Colon (tissue), 2 donors: ENCODE measurements at regions not wholly inside any gene's neighbourhood (a gene's known extent, or its start where the extent isn't known, plus 50 kb on each side); places are given as distances from the start of the nearest gene placed in this dataset.
"Not testable (repeated sequence)": the region's sequence is repeated elsewhere in the genome, so short reads cannot be mapped to it uniquely, and the experiment has no call there.

ENCODE experiments used
- FAIRE-seq: peaks from 2 replicates; lab custom pipeline; 2012; peaks lifted over from hg19 to GRCh38; lab: Jason Lieb, UNC
- donor health status: control.
- donor health status: control.

- no peak for FAIRE-seq
Observed at GRCh38 chr6:8905757-8906156, 470.4 kb upstream of the SLC35B3 start.

GRCh38 chr6:8904754-8905153 is 469.4 kb upstream of the SLC35B3 start:
- no peak for FAIRE-seq

GRCh38 chr6:8900056-8900455 is 464.7 kb upstream of the SLC35B3 start:
- no peak for FAIRE-seq

GRCh38 chr6:8889514-8889913 is 454.2 kb upstream of the SLC35B3 start:
- no peak for FAIRE-seq

- FAIRE-seq, result no peak
Observed at GRCh38 chr6:8888468-8888867, 453.1 kb upstream of the SLC35B3 start.

GRCh38 chr6:8881663-8882062 is 446.3 kb upstream of the SLC35B3 start:
- no peak for FAIRE-seq

- no peak for FAIRE-seq
Observed at GRCh38 chr6:8879334-8879733, 444.0 kb upstream of the SLC35B3 start.

GRCh38 chr6:8875986-8876385 is 440.6 kb upstream of the SLC35B3 start:
- no peak for FAIRE-seq

- FAIRE-seq, result no peak
Observed at GRCh38 chr6:8872589-8872988, 437.2 kb upstream of the SLC35B3 start.

GRCh38 chr6:8865451-8865850 is 430.1 kb upstream of the SLC35B3 start:
- FAIRE-seq, result no peak

GRCh38 chr6:8860671-8861070 is 425.3 kb upstream of the SLC35B3 start:
- no peak for FAIRE-seq

GRCh38 chr6:8859501-8859900 is 424.2 kb upstream of the SLC35B3 start:
- no peak for FAIRE-seq

GRCh38 chr6:8858854-8859331 is 423.5 kb upstream of the SLC35B3 start:
- FAIRE-seq, result no peak

GRCh38 chr6:8857160-8857559 is 421.8 kb upstream of the SLC35B3 start:
- FAIRE-seq, result no peak

- FAIRE-seq, result no peak
Observed at GRCh38 chr6:8855411-8855810, 420.1 kb upstream of the SLC35B3 start.

GRCh38 chr6:8852332-8852731 is 417.0 kb upstream of the SLC35B3 start:
- FAIRE-seq, result no peak

- not testable (repeated sequence) for FAIRE-seq
Observed at GRCh38 chr6:8846680-8847079, 411.3 kb upstream of the SLC35B3 start.

GRCh38 chr6:8845690-8846089 is 410.3 kb upstream of the SLC35B3 start:
- no peak for FAIRE-seq

- FAIRE-seq, result no peak
Observed at GRCh38 chr6:8844968-8845367, 409.6 kb upstream of the SLC35B3 start.

- no peak for FAIRE-seq
Observed at GRCh38 chr6:8839626-8840025, 404.3 kb upstream of the SLC35B3 start.

GRCh38 chr6:8837343-8837742 is 402.0 kb upstream of the SLC35B3 start:
- FAIRE-seq, result no peak

GRCh38 chr6:8832695-8833094 is 397.4 kb upstream of the SLC35B3 start:
- not testable (repeated sequence) for FAIRE-seq

GRCh38 chr6:8831366-8832152 is 396.2 kb upstream of the SLC35B3 start:
- no peak for FAIRE-seq

- no peak for FAIRE-seq
Observed at GRCh38 chr6:8830794-8831193, 395.4 kb upstream of the SLC35B3 start.
